ENCODE measurements at regions not wholly inside any gene's neighbourhood (a gene's known extent, or its start where the extent isn't known, plus 50 kb on each side); places are given as distances from the start of the nearest gene placed in this dataset.

DNA sequence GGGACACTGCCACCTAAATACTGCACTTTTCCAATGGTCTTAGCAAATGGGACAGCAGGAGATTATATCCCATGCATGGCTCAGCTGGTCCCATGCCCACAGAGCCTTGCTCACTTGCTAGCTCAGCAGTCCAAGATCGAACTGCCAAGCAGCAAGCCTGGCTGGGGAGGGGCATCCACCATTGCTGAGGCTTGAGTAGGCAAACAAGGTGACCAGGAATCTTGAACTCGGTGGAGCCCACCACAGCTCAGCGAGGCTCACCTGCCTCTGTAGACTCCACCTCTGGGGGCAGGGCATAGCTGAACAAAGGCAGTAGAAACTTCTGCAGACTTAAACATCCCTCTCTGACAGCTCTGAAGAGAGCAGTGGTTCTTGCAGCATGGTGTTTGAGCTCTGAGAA lies 370.8 kb upstream of the MGAT4C start:
- Histone ChIP-seq H3K9me1 (ENCODE audit: control insufficient read depth, extremely low read depth, insufficient read depth, low read length) (no peaks in the 10 kb centered on the region), H3K4me2 (ENCODE audit: control insufficient read depth, extremely low read depth, insufficient read depth, low read depth, low read length) (no peak overlapping the region), H3K9me3 (ENCODE audit: control insufficient read depth, low read depth, low read length) (peaks cover 2% of the 10 kb centered on the region), H4K20me1 (ENCODE audit: control insufficient read depth, extremely low read depth, insufficient read depth, low read length) (no peaks in the 10 kb centered on the region), H3K27ac (ENCODE audit: control insufficient read depth, insufficient read depth, low read length) (no peak overlapping the region), H2AFZ (ENCODE audit: control insufficient read depth, low read length) (no peak overlapping the region), H3K79me2 (ENCODE audit: control insufficient read depth, insufficient read depth, low read length) (no peaks in the 10 kb centered on the region), H3K27me3 (ENCODE audit: control insufficient read depth, extremely low read depth, insufficient read depth, low read length) (no peaks in the 10 kb centered on the region), H3K36me3 (ENCODE audit: control insufficient read depth in 2 of 2, extremely low read depth in 1 of 2, insufficient read depth in 2 of 2, low read length in 2 of 2) (no peaks in the 10 kb centered on the region), H3K9ac (ENCODE audit: control insufficient read depth, extremely low read depth, insufficient read depth, low read length) (no peak overlapping the region), H3K4me3 (ENCODE audit: control insufficient read depth in 2 of 3, extremely low read depth in 1 of 3, insufficient read depth in 2 of 3, low read depth in 1 of 3, low read length in 3 of 3) (no peak overlapping the region), H3K4me1 (ENCODE audit: control insufficient read depth, extremely low read depth, insufficient read depth, low read length) (no peaks in the 10 kb centered on the region)
- TF ChIP-seq CTCF (optimal IDR thresholded peaks at IDR 0.05 in 1 of 3, IDR thresholded peaks at IDR 0.05 in 1 of 3, conservative IDR thresholded peaks at IDR 0.05 in 1 of 3; ENCODE audit: extremely low read depth in 1 of 3, insufficient read depth in 2 of 3, low read length in 3 of 3) (no peak), EZH2 (IDR thresholded peaks at IDR 0.05; ENCODE audit: low read length) (no peak)
- DNase-seq (ENCODE audit: low read depth, low spot score), result no peak
- dilution Hi-C loops (cut with MboI; ENCODE audit: extremely low pct_ligation_motif_present, low sequenced_read_pairs), result no loop called here
- no peak for FAIRE-seq

GRCh38 chr12:86623267-86623666 lies 367.1 kb upstream of the MGAT4C start:
- no peak overlapping the region for H3K27ac ChIP-seq (ENCODE audit: control insufficient read depth, insufficient read depth, low read length)
- dilution Hi-C loops (cut with MboI; ENCODE audit: extremely low pct_ligation_motif_present, low sequenced_read_pairs), result no loop called here
- no peaks in the 10 kb centered on the region for H3K79me2 ChIP-seq (ENCODE audit: control insufficient read depth, insufficient read depth, low read length)
- DNase-seq (ENCODE audit: low read depth, low spot score), result no peak
- no peak overlapping the region for H2AFZ ChIP-seq (ENCODE audit: control insufficient read depth, low read length)
- H3K9me3 ChIP-seq (ENCODE audit: control insufficient read depth, low read depth, low read length), result peaks cover 2% of the 10 kb centered on the region
- no peak overlapping the region for H3K4me3 ChIP-seq (ENCODE audit: control insufficient read depth in 2 of 3, extremely low read depth in 1 of 3, insufficient read depth in 2 of 3, low read depth in 1 of 3, low read length in 3 of 3)
- H3K27me3 ChIP-seq (ENCODE audit: control insufficient read depth, extremely low read depth, insufficient read depth, low read length), result no peaks in the 10 kb centered on the region
- FAIRE-seq, result no peak
- TF ChIP-seq CTCF (optimal IDR thresholded peaks at IDR 0.05 in 1 of 3, IDR thresholded peaks at IDR 0.05 in 1 of 3, conservative IDR thresholded peaks at IDR 0.05 in 1 of 3; ENCODE audit: extremely low read depth in 1 of 3, insufficient read depth in 2 of 3, low read length in 3 of 3), result no peak
- no peak for TF ChIP-seq EZH2 (IDR thresholded peaks at IDR 0.05; ENCODE audit: low read length)
- no peaks in the 10 kb centered on the region for H3K36me3 ChIP-seq (ENCODE audit: control insufficient read depth in 2 of 2, extremely low read depth in 1 of 2, insufficient read depth in 2 of 2, low read length in 2 of 2)
- no peaks in the 10 kb centered on the region for H4K20me1 ChIP-seq (ENCODE audit: control insufficient read depth, extremely low read depth, insufficient read depth, low read length)
- no peak overlapping the region for H3K9ac ChIP-seq (ENCODE audit: control insufficient read depth, extremely low read depth, insufficient read depth, low read length)
- no peaks in the 10 kb centered on the region for H3K4me1 ChIP-seq (ENCODE audit: control insufficient read depth, extremely low read depth, insufficient read depth, low read length)
- no peaks in the 10 kb centered on the region for H3K9me1 ChIP-seq (ENCODE audit: control insufficient read depth, extremely low read depth, insufficient read depth, low read length)
- no peak overlapping the region for H3K4me2 ChIP-seq (ENCODE audit: control insufficient read depth, extremely low read depth, insufficient read depth, low read depth, low read length)

All from keratinocyte (primary cell).